Stimulated activated CD4-positive, alpha-beta T cell treated with anti-CD3 and anti-CD28 coated beads, Interleukin-12 subunit alpha, Interleukin-12 subunit beta, amount 100 ng/mL, for 48 hours (primary cell): ENCODE measurements at regions not wholly inside any gene's neighbourhood (a gene's known extent, or its start where the extent isn't known, plus 50 kb on each side); places are given as distances from the start of the nearest gene placed in this dataset.

Experiments used
- DNase-seq, 3 donors: peaks; one replicate each; pipeline ENCODE4 v3.0.0-alpha.2; 2020; ENCODE audit warnings: low read depth in 2 of 3, low spot score in 1 of 3

- DNase-seq: no peak
Observed at GRCh38 chr7:10657837-10658236, 315.8 kb upstream of the PHF14 start.

- DNase-seq: no peak
Observed at GRCh38 chr7:10662491-10662890, 311.2 kb upstream of the PHF14 start.

GRCh38 chr7:10662982-10663884 lies 310.4 kb upstream of the PHF14 start:
- DNase-seq: no peak

- DNase-seq: no peak
Observed at GRCh38 chr7:10672186-10672585, 301.5 kb upstream of the PHF14 start.

GRCh38 chr7:10677211-10677610 lies 296.5 kb upstream of the PHF14 start:
- no peak for DNase-seq

GRCh38 chr7:10677668-10678232 lies 295.9 kb upstream of the PHF14 start:
- DNase-seq: no peak

- no peak for DNase-seq
Observed at GRCh38 chr7:10684606-10685005, 289.1 kb upstream of the PHF14 start.

- DNase-seq: no peak
Observed at GRCh38 chr7:10685040-10685439, 288.6 kb upstream of the PHF14 start.

GRCh38 chr7:10688544-10688943 lies 285.1 kb upstream of the PHF14 start:
- DNase-seq: no peak

GRCh38 chr7:10696064-10696463 lies 277.6 kb upstream of the PHF14 start:
- DNase-seq: no peak

GRCh38 chr7:10703059-10703458 lies 270.6 kb upstream of the PHF14 start:
- DNase-seq: no peak

GRCh38 chr7:10703981-10704380 lies 269.7 kb upstream of the PHF14 start:
- no peak for DNase-seq

- no peak for DNase-seq
Observed at GRCh38 chr7:10704653-10705052, 269.0 kb upstream of the PHF14 start.

- no peak for DNase-seq
Observed at GRCh38 chr7:10706875-10707493, 266.7 kb upstream of the PHF14 start.

GRCh38 chr7:10707519-10707918 lies 266.2 kb upstream of the PHF14 start:
- no peak for DNase-seq

GRCh38 chr7:10708447-10708846 lies 265.2 kb upstream of the PHF14 start:
- DNase-seq: no peak

- DNase-seq: no peak
Observed at GRCh38 chr7:10718768-10719167, 254.9 kb upstream of the PHF14 start.

GRCh38 chr7:10720042-10720441 lies 253.6 kb upstream of the PHF14 start:
- no peak for DNase-seq

- DNase-seq: no peak
Observed at GRCh38 chr7:10721289-10721688, 252.4 kb upstream of the PHF14 start.

GRCh38 chr7:10723832-10724231 lies 249.8 kb upstream of the PHF14 start:
- no peak for DNase-seq

GRCh38 chr7:10724449-10724848 lies 249.2 kb upstream of the PHF14 start:
- DNase-seq: no peak

GRCh38 chr7:10727636-10728035 lies 246.0 kb upstream of the PHF14 start:
- DNase-seq: no peak
